GM21717 (cell line): ENCODE measurements at regions not wholly inside any gene's neighbourhood (a gene's known extent, or its start where the extent isn't known, plus 50 kb on each side); places are given as distances from the start of the nearest gene placed in this dataset.
"Not testable (repeated sequence)": the region's sequence is repeated elsewhere in the genome, so short reads cannot be mapped to it uniquely, and the experiment has no call there.

Source experiments
- ATAC-seq: cut with Tn5 transposase; IDR thresholded peaks from one replicate; pipeline ENCODE4 v1.9.1; 2021; ENCODE audit warnings: mild to moderate bottlenecking, moderate library complexity; ENCODE audit not compliant: unreplicated experiment

DNA sequence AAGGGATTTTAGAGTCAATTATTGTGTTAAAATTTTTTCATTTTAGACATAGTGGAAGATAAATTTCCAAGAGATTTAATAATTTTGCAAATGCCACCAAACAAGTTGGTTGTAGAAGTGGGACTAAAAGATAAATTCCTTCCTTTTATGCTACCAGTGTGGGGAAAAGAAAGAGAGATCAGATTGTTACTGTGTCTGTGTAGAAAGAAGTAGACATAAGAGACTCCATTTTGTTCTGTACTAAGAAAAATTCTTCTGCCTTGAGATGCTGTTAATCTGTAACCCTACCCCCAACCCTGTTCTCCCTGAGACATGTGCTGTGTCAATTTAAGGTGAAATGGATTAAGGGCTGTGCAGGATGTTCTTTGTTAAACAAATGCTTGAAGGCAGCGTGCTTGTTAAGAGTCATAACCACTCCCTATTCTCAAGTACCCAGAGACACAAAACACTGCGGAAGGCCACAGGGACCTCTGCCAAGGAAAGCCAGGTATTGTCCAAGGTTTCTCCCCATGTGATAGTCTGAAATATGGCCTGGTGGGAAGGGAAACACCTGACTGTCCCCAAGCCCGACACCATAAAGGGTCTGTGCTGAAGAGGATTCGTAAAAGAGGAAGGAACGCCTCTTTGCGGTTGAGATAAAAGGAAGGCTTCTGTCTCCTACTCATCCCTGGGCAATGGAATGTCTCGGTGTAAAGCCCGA lies 117.0 kb downstream of the CEP44 start:
- not testable (repeated sequence) for ATAC-seq

DNA sequence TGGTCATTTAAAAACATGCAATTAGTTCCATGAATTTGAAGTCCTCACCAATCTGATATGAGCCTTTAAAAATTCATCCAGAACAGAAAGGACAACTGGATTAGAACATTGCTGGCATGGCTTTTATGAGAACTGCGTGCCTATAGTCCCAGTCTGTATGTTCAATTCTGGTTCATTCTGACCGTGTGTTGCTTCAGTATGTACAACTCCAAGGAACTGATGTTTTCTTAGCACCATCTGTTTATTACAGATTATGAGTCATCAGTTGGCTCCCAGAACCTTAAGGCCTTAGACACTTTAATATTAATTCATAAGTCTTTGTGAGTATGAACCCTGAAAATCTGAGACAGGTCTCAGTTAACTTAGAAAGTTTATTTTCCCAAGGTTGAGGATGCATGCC lies 115.0 kb downstream of the CEP44 start:
- ATAC-seq = no peak

DNA sequence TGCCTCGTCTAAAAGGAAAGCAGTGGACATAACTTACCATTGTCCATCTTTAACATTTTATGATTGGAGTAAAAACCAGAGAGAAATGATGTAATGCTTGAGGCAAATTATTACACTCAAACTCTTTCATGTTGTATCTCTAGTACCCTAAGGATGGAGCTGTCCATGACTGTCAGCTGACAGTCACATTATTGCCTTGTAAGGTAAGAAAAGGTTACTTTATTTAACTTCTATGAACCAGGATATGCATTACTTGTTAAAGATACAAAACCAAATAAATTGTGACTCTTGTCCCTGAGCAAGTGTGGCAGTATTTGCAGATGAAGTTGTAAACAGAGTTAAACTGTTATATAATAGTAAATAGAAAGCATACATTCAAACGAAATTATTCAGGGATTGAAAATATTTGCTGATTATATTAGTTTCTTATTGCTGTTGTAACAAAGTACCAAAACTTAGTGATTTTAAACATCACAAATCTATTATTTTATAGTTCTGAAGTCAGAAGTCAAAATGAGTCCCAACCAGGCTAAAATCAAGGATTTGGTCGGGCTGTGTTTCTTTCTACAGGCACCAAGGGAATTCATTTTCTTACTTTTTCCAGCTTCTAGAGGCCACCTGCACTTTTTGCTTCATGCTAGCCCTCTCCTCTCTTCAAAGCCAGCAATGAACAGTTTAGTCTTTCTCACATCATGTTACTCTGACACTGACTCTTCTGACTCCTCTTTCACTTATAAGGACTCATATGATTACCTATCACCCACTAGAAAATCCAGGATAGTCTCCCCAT lies 113.8 kb downstream of the CEP44 start:
- ATAC-seq = no peak

DNA sequence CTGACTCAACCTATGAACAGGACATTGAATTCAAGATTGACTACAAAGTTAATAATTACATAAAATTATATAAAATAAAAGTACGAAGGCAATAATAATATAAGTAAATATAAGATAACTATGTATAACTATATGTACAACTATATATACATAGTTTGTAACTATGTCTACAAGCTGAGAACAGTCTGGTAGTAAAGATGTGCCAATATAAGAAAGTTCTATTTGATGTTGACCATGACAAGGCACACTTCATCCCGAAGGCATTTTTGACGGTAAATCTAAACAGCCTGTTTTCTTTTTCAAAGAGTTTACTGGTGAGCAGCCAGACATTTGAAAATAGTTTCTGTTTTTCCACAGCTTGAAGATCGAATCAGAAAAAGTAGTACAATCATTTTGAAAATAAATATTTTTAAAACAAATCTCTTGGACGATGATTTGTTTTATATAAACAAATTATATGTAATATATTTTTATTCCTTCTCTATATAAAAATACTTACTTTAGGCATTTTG lies 112.9 kb downstream of the CEP44 start:
- ATAC-seq = no peak

DNA sequence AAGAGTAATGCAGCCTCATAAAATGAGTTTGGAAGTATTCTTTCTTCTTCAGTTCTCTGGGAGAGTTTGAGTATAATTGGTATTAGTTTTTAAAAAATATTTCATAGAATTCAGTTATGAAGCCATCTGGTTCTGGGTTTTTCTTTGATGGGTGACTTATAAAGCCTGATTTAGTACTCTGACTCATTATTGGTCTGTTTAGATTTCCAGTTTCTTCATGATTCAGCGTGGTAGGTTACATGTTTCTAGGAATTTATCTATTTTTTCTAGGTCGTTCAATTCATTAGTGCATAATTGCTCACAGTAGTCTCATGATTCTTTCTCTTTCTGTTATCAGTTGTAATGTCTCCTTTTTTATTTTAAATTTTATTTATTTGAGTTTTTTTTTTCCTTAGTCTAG lies 111.2 kb downstream of the CEP44 start:
- no peak for ATAC-seq

DNA sequence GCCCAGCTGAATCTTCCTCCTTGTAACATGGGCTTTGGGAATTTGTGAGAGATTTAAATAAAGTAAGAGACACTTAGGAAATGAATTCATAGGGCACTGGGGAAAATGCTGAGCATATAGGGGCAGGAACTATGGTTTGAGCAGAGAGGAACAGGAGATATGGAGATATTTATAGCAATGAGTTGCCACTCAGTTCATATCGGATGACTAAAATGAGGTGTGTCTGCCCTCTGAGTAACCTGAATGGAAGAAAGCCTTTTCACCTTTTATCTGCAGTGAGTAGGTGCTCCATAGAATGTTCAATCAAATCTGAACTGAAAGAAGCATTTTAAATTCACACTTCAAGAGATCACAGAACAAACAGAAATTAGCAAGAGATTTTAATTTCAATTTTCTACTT lies 105.7 kb downstream of the CEP44 start:
- no peak for ATAC-seq

DNA sequence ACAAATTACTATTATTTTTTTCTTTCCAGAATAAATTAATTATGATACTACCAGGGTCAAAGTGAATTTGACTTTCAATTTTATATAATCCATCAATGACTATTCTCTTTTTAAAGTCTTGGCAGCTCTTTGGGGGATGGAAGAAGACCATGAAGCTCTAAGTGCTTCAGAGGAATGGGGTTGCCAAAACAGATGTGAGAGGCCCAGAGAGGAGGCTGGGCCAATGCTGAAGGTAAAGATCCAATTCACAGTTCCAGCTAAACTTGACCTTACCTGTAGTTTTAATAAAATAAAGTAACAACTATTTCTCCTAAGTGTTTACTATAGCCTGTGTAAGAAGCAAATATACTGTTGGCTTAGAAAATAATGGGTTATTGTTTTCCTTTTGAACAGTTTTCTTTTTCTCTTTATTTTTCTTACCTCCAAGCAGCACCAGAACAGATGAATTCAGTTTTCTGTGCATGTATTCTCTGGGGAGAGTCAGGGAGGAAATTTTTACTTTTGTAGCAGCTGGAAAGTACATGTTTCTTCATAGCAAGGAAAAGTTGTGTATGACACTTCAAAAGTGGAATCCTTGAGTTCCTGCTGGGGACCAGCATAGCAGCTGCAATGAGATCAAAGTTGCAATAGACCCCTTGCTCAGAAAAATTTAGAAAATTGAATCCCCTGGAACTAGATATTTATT lies 104.9 kb downstream of the CEP44 start:
- no peak for ATAC-seq

DNA sequence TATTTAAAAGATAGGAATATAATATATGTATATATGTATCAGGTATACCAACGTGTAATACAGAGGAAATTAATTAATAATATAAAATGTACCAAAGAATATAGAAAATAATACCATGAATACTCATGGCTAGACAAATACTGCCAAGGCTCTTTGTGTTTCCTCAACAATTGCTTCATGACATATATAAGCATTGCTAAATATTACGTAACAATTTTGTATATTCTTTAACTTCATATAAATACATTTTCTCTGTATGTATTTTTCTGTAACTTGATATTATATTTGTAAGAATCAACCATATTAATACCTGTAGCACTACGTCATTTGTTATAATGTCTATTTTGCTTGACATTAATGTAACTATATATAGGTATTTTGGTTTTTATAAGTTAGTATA lies 104.0 kb downstream of the CEP44 start:
- ATAC-seq = no peak

DNA sequence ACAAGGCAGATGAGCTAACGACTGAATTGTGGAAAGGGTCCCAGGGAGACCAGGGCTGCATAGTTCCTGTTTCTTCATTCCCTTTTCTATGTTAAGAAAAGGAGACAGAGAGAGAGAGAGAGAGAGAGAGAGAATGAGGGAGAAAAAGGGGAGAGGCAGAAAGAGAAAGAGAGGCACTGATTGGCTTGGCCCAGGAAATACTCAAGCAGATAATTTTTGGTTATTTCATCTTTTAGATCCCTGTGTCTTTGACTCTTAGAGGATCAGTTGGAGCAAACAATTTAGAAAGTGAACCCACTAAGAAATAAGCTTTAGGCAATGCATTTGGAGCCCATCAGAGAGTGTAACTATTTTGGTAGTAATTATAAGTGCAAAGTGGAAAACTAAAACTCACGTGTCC lies 103.4 kb downstream of the CEP44 start:
- no peak for ATAC-seq

DNA sequence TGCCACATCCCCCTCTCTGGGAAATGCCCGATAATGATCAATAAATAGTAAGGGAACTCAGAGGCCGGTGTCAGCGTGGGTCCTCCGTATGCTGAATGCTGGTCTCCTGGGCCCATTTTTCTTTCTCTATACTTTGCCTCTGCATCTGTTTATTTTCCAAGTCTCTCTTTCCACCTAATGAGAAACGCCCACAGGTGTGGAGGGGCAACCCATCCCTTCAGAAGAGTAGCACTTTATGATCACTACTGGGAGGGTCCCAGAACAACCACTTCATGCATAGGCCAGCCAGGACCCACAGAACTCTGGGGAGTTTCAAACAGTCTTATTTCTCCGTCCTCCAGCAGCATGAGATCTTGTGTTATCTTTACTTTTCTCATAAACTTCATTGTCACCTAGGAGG lies 100.1 kb downstream of the CEP44 start:
- ATAC-seq = no peak

DNA sequence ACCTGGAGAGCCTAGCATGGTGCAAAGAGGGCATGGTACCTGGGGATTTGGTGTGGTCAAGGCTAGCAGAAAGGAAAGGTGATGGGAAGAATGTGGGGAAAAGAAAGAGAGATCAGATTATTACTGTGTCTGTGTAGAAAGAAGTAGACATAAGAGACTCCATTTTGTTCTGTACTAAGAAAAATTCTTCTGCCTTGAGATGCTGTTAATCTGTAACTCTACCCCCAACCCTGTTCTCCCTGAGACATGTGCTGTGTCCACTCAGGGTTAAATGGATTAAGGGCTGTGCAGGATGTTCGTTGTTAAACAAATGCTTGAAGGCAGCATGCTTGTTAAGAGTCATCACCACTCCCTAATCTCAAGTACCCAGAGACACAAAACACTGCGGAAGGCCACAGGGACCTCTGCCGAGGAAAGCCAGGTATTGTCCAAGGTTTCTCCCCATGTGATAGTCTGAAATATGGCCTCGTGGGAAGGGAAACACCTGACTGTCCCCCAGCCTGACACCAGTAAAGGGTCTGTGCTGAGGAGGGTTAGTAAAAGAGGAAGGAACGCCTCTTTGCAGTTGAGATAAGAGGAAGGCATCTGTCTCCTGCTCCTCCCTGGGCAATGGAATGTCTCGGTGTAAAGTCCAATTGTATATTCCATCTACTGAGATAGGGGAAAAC lies 99.4 kb downstream of the CEP44 start:
- not testable (repeated sequence) for ATAC-seq
